HG03064 (cell line): ENCODE measurements at regions not wholly inside any gene's neighbourhood (a gene's known extent, or its start where the extent isn't known, plus 50 kb on each side); places are given as distances from the start of the nearest gene placed in this dataset.
"Not testable (repeated sequence)": the region's sequence is repeated elsewhere in the genome, so short reads cannot be mapped to it uniquely, and the experiment has no call there.

Source experiments
- ATAC-seq: cut with Tn5 transposase; IDR thresholded peaks from one replicate; pipeline ENCODE4 v1.9.1; 2021; ENCODE audit warnings: low read depth; ENCODE audit not compliant: unreplicated experiment

DNA sequence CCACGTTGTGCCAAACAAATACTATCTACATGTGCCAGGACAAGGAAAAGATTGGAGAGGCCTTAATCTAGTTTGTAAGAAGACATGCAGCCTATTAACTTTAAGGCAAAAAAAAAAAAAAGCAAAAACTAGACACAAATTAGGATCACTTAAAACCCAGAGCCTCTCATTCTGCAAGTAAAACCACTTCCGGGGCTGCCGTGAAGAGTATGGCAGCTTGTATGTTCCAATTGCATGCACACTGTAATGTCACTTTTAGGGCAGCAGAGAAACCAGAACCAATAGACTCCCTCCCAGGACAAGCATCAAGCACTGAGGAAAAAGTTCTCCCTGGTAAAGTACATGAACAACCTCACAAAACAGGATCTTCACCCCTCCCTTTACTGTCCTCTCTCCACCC, 70.6 kb downstream of the RSL24D1 start:
- no peak for ATAC-seq

DNA sequence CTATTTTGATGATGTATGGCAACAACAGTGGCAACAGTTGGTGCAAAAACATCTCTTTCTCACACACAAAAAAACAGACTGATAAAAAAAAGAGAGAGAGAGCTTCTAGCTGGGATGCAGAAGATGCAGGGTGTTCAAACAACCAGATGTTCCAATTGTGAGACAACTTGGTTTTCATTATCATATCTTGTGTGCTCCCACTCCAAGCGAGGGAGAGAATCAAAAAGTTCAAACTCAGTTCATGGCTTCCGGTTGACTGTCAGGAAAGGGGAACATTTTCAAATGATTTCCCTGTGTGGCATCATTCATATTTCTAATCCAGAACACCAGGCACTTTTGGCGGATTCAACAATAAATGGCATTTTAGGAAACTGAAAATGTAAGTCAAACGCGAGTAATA, 72.1 kb downstream of the RSL24D1 start:
- ATAC-seq: no peak

DNA sequence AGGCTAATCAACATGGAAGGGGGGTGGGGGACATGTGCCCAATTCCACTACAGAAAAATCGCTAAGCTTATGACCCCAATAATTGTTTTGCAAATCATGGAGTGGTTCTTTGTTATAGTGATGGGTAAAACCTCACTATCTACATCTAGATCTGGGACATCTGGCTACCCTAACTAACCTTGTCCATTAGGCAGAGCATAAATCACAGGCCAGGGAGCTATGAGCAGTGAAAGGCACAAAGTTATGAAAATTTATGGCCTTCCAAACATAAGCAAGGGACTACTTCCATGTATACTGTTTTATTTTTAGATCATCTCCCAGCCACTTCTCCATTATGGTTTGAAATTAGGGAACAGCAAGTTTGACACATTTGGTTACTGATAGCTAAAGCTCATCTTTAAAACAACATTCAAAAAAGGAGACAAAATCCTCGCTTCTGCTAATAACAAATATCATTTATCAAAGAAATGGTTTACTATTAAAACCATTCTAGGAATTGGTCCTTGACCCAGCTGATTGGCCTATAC, 78.3 kb downstream of the RSL24D1 start:
- ATAC-seq: no peak

DNA sequence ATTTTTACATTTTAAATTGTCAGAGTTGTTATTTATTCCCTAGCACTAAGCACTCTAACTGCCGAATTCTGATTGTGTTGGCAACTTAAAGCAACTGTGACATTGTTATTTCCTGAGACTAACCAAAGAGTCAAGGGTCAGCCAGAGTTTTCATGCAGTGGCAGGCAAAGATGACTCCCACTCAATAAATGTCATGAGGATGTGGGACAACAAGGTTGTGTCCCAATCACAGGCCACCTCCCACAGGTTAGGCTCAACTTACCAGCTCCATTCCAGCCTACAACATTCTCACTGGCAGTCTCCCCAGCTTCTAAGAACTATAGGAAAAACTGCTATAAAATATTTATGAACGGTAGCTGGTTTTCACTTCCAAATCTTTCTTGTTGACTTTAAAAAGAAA, 80.1 kb downstream of the RSL24D1 start:
- ATAC-seq: no peak

DNA sequence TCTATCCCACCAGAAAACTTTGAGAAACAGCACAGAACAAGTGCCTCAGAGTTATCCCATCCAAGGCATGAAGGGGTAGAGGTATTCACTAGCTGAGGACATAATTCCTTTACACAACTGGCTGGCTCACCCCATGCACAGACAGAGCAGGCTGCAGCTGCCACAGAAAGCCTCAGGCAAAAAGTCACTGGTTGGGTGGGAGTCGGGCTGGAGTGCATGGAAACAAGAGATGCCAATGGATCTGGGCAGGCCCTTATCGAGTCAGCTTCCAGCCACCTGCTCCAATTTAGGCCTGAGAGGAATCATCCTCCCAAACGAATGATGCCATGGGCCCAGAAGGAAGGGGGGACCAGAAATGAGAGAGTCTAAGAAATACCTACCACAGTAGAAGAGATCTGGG, 83.0 kb downstream of the RSL24D1 start:
- ATAC-seq: no peak

DNA sequence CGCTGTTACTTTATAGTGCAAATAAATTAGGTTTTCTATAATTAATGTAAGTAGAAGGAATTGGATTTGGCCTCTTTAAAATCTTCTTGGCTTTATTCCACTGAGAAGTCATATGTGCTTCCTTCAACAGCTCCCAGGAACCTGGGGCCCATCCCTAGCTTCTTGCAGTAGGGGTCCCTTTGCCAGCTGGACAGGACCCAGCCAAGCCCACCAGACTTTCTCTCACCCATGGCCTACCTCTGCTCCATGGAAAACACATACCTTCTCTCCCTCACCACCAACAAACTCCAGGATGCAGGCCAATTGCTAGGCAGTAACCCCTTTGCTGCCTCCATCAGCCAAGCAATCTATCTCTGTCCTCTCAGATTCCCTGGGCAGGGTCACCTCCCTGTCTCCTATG, 84.0 kb downstream of the RSL24D1 start:
- no peak for ATAC-seq

DNA sequence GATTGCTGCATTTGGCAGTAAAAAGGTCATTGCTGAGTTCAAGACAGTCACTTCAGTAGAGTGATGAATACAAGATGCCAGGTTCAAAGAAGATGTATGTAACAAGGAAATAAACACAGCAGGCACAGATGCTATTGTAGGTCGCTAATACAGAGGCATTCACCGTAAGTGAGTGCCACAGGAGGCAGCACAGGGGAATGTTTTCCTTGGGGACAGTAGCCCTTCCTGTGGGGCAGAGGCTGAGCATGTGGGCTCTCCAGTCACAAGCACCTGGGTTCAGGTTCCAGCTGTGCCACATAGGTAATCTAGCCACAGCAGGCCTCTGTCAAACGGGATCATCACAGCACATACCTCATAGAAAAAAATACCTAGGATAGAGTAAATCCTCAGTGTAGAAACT, 86.3 kb downstream of the RSL24D1 start:
- ATAC-seq: no peak

DNA sequence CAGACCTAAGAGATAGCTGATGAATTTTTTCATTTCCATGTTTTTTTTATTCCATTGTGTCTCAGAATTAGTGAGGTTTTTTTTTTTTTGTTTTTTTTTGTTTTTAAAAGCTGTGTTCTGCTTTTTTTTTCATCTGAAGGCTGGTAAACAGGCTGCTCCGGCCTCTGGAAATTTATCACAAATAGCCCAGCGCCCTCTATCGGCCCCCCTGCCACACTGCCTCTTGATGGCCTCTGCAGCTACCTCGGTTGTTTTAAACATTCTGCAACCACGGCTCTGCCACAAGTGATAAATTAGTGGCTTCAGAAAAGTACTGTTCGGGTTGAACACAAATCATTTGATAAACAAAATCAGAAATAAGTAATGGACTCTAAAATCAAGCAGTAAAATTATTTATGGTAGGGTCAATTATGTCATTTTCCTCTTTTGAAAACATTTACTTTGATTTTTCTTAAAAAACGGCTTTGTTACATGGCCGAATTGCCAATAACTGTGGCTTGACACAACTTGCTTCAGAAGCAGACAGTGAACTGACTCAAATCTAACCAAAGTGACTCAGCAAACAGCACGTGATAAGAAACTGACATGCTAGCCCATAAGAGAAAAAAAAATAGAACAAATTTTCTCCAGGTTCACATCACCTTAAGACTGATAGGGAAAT, 87.8 kb downstream of the RSL24D1 start:
- no peak for ATAC-seq

DNA sequence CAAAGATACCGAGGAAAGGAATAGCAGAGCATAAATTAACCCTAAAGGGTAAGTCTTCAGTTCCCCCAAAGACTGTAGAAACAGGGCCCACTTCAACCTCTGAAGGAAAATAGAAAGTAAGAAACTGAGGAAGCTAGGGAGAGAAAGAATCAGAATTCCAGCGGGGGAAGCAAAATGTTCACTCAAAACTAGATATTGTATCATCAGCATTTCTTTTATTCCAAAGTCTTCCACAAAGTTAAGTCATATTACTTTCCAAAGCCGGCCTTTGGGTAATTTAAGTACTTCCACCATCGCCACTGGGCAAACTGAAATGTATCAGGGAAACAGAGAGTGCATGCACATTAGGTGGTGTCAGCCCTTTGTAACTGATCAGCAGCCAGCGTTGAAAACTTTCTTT, 88.3 kb downstream of the RSL24D1 start:
- ATAC-seq: no peak

DNA sequence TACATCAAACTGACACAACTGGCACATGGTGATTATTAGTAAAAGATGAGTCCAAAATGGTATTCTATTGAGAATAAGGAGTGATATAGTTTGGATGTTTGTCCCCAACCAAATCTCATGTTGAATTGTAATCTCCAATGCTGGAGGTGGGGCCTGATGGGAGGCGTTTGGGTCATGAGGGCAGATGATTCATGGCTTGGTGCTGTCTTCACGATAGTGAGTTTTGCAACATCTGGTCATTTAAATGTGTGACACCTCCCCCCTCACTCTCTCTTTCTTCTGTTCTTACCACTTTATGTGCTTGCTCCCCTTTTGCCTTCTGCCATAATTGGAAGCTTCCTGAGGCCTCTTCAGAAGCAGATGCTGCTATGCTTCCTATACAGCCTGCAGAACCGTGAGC, 90.6 kb downstream of the RSL24D1 start:
- ATAC-seq: no peak

DNA sequence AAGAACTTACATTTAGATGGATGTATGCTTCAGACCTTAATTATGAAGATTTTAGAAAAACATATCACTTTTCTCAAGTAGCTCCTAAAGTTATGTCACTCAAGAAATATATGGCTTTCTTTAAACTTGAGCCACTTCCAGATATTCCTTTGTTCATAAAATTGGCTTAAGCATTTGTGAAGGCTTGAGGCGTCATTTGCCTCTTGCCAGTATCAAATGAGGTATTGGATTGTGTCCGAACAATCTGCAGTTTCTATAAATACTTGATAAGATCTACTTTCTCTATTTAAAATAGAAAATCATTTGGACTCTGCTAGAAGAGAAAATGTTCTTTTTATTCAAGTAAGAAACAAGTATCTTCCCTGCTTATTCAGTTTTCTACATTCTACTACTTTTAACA, 102.6 kb downstream of the RSL24D1 start:
- no peak for ATAC-seq

DNA sequence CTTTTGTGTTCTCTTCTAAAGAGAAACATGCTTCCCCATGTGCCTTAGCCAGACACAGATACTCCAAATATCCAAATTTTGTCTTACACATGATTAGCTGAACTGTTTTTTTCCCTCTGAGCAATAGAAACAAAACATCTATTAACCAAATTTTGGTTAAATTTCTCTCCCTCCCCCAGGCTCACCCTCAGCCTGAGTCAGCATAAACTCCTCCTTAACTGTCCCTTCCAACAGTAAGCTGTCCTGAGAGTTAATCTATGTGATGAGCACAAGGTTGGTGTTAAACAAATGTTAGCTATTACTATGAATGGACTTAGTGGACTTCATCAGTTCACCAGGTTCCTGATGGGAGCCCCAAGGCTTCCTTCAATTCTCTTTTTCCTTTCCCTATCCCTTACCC, 108.5 kb downstream of the RSL24D1 start:
- no peak for ATAC-seq

DNA sequence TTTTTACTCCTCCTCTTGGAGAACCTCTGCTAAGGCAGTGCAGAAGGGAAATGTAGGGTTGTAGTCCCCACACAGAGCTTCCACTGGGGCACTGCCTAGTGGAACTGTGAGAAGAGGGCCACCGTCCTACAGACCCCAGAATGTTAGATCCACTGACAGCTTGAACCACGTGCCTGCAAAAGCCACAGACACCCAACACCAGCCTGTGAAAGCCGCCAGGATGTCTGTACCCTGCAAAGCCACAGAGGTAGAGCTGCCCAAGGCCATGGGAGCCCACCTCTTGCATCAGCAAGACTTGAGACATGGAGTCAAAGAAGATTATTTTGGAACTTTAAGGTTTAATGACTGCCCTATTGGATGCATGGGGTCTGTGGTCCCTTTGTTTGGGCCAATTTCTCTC, 112.1 kb downstream of the RSL24D1 start:
- ATAC-seq: no peak

DNA sequence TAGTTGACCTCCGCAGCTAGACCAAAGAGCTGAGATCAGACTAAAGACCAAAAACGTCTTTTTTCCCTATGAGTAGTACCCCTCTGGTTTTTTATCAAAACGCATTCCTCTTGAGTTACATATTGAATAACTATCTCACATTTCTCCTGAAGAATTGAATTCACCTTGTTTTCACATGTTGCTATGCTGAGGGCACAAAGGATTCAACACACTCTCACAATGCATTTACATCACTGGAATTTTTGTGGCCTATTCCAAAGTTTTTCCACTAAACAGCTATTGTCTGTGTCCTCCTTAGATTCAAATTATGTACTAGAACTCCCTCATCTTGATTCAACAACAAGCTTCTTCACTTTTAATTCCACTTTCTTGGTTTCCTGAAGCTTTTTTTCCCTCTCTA, 112.5 kb downstream of the RSL24D1 start:
- ATAC-seq: no peak

DNA sequence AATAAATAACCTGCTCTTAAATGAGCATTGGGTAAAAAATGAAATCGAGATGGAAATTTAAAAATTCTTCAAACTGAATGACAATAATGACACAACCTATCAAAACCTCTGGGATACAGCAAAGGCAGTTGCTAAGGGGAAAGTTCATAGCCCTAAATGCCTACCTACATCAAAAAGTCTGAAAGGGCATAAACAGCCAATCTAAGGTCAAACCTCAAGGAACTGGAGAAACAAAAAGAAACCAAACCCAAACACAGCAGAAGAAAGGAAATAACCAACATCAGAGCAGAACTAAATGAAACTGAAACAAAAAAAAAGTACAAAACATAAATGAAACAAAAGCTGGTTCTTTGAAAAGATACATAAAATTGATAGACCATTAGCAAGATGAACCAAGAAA, 119.7 kb downstream of the RSL24D1 start:
- not testable (repeated sequence) for ATAC-seq

DNA sequence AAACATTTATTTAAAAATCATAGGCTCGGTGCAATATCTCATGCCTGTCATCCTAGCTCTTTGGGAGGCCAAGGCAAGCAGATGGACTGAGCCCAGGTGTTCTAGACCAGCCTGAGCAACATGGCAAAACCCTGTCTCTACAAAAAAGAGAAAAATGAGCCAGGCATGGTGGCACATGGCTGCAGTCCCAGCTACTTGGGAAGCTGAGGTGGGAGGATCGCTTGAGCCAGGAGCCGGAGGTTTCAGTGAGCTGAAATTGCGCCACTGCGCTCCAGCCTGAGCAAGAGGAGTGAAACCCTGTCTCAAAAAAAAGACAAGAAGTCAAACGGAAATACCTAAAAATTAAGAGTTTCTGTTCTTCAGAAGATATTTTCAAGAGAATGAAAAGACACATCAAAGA, 122.3 kb downstream of the RSL24D1 start:
- no peak for ATAC-seq

DNA sequence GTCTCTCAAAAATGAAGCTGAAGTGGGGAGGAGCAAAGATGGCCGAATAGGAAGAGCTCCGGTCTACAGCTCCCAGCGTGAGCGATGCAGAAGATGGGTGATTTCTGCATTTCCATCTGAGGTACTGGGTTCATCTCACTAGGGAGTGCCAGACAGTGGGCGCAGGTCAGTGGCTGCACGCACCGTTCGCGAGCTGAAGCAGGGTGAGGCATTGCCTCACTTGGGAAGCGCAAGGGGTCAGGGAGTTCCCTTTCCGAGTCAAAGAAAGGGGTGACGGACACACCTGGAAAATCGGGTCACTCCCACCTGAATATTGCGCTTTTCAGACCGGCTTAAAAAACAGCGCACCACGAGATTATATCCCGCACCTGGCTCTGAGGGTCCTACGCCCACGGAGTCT, 132.8 kb downstream of the RSL24D1 start:
- not testable (repeated sequence) for ATAC-seq

DNA sequence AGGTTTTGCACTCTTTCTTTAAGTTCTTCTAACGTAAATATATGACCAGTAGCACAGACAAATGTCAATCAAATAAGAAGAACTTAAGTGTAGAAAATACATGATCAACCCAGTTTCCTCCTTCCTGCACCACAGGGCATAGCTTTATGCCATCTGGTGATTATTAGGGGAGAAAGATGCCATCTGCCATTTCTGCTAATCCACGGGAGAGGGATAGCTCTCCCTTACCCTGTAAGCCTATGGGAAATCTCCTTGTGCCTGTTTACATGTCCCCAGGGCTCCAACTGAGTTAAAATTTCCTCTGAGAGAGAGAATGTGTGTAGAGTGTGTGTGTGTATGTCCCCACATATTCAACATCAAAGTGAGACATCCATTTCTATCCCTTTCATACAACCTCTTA, 135.9 kb downstream of the RSL24D1 start:
- ATAC-seq: no peak

DNA sequence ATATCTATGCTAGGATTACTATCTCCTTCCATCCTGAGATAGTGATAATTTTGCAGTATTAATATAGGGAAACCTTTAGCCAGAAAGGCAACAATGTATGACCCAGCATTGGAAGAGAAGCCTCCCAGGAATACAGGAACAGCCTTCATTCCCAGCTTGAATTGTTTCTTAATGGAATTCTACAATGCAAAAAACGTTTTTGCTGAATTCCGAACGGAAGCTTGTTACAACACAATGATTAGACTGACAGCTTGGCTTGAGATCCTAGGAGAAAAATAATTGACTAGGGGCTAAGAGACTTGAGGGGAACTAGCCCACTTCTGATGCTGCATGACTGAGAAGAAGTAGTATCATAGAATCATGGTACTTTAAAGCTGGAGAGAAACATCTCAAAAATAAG, 140.2 kb downstream of the RSL24D1 start:
- no peak for ATAC-seq

DNA sequence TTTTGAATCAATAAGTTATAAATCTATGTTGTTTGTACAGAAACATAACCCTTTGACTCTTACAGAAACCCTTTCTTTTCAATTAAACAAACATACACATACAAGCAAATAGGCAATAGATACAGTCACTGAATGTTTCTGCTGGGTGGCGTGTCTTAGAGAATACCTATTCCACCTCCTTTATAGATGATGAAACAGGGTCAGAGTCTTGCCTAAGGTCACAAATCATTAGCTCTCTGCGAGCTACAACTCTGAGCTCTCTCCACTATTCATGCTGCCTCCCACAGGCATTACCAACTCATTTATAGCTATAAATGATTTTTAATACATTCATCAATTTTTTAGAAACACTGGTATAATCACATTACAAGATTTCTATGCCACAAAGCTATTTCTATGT, 152.6 kb downstream of the RSL24D1 start:
- ATAC-seq: no peak

DNA sequence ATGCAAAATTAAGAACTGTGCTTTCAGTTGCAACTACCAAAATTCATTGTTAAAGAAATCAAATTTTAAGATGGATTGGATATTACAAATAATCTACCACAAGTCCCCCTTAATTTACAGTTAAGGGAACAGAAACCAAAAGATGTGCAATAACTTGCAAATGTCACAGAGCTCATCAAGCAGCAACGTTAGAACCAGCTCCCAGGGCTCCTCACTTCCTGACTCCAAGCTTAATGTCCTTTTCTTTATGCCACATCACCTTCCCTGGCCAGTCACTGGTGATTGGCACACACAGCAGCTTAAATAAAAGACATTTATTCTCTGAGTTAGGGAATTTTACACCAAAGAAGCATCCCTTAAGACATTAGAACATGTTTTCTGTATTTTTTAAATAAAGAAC, 159.7 kb downstream of the RSL24D1 start:
- no peak for ATAC-seq

DNA sequence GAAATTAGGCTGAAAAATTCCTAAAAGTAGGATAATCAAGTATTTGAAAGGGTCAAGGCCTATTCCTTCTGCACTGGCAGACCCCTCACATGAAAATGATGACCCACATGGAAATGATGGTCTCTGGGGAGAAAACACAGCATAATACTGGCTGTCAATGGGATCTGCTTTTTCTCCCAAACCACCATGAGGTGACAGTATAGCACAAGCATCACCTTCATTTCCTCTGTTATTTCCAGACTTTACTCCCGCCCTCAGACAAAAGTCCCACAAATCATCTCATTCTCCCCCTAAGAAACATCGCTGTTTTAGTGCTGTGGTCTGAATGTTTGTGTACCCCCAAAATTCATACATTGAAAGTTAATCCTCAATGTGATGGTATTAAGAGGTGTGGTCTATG, 161.0 kb downstream of the RSL24D1 start:
- no peak for ATAC-seq

DNA sequence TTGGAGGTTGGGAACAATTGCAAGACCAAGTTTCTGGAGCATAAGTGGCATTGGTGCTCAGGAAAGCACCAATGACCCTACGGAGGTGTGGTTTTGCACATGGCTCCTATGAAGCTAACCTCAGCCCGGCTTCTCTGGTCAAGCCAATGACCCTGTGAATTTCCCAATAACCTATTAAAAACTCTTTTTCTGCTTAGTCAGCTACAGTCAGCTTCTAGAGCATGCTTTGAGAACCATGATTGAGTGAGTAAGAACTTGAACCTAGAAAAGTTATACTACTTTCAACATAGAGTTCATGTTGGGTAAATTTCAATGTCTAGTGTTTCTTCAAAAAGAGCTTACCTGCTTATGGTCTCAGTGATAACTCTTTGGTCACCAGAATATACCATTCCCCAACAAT, 163.2 kb downstream of the RSL24D1 start:
- ATAC-seq: no peak
